ENCODE measurements at regions not wholly inside any gene's neighbourhood (a gene's known extent, or its start where the extent isn't known, plus 50 kb on each side); places are given as distances from the start of the nearest gene placed in this dataset.

DNA sequence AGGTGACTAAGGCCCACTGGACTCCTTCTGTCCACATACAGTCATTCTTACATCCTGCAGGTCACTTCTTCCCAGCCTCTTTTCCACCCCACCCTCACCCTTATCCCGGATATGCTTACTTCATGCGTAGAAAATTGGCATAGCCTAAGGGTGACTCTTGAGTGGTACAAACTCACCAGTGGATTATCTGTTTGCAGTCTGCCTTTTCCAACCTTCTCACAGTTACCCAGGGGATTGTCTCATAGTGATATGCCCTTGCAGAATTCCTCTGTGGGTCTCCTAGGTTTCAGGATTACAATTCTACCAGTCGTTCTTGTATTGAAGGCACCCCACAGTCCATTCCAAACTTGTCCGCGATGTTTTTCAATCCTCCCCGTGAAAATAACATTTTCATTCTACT, 752.9 kb upstream of the HS6ST1 start:
- Histone ChIP-seq H3K27me3 (ENCODE audit: control insufficient read depth, insufficient read depth, low read length) (no peaks in the 10 kb centered on the region), H3K4me3 (ENCODE audit: low read depth, low read length) (no peak overlapping the region), H3K9me3 (ENCODE audit: control insufficient read depth, insufficient read depth, low read length) (no peaks in the 10 kb centered on the region; the same call in 1 of the 2 replicates), H3K27ac (ENCODE audit: low read depth, low read length) (no peak overlapping the region)
- ChIA-PET POLR2A (no interaction called here), CTCF (no interaction called here)
- TF ChIP-seq, protein P1, sequence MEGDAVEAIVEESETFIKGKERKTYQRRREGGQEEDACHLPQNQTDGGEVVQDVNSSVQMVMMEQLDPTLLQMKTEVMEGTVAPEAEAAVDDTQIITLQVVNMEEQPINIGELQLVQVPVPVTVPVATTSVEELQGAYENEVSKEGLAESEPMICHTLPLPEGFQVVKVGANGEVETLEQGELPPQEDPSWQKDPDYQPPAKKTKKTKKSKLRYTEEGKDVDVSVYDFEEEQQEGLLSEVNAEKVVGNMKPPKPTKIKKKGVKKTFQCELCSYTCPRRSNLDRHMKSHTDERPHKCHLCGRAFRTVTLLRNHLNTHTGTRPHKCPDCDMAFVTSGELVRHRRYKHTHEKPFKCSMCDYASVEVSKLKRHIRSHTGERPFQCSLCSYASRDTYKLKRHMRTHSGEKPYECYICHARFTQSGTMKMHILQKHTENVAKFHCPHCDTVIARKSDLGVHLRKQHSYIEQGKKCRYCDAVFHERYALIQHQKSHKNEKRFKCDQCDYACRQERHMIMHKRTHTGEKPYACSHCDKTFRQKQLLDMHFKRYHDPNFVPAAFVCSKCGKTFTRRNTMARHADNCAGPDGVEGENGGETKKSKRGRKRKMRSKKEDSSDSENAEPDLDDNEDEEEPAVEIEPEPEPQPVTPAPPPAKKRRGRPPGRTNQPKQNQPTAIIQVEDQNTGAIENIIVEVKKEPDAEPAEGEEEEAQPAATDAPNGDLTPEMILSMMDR (IDR thresholded peaks at IDR 0.05; ENCODE audit: low read depth, low read length), result no peak
- DNase-seq (ENCODE audit: low read depth, low spot score), result no peak

DNA sequence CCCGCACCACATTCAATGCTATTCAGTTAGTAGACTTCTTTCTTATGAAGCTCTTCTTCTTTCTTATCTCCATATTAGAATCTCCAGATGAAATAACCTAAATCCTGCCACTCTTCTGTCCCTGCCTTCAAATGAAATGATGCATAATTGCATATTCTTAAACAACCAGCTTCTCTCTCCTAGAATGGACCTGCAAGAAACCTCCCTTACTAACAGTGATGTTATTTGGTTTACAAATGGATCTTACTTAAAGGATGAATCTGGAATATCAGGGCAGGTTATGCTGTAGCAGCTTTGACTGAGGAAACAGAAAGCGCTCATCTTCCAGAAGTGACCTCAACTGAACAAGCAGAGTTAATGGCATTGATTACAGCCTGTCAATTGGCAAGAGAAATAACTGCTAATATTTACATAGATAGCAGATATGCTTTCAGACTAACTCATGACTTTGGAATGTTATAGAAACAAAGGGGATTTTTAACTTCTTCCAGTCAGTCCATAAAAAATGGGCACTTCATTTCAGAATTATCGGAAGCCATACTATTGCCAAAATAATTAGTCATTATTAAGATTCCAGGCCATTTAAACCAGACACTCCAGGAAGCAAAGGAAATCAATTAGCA, 755.7 kb upstream of the HS6ST1 start:
- Histone ChIP-seq H3K4me3 (ENCODE audit: low read depth, low read length) (no peak overlapping the region), H3K9me3 (ENCODE audit: control insufficient read depth, insufficient read depth, low read length) (no peaks in the 10 kb centered on the region; the same call in 1 of the 2 replicates), H3K27ac (ENCODE audit: low read depth, low read length) (no peak overlapping the region), H3K27me3 (ENCODE audit: control insufficient read depth, insufficient read depth, low read length) (no peaks in the 10 kb centered on the region)
- TF ChIP-seq, protein P1 (IDR thresholded peaks at IDR 0.05; ENCODE audit: low read depth, low read length), result no peak
- ChIA-PET POLR2A (no interaction called here), CTCF (no interaction called here)
- no peak for DNase-seq (ENCODE audit: low read depth, low spot score)

DNA sequence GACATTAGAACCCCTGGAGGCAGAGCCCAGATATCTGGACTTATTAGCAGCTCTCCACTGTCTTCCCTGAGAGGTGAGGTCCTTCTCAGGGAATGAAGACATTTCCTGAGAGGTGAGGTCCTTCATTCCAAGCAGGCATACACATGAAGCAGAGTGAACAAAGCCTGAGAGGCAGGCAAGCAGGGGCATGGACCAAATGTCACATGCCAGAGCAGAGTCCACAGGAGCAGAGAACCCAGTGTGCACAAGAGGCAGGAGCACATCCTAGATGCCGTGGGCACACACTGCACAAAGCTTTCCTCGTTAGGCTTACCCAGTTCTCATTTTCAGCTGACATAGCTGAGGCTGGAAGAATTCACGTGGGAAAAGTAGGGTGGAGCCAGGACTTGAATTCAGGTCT, 759.9 kb upstream of the HS6ST1 start:
- Histone ChIP-seq H3K27me3 (ENCODE audit: control insufficient read depth, insufficient read depth, low read length) (no peaks in the 10 kb centered on the region), H3K9me3 (ENCODE audit: control insufficient read depth, insufficient read depth, low read length) (no peaks in the 10 kb centered on the region), H3K27ac (ENCODE audit: low read depth, low read length) (no peak overlapping the region), H3K4me3 (ENCODE audit: low read depth, low read length) (no peak overlapping the region)
- ChIA-PET POLR2A (no interaction called here), CTCF (no interaction called here)
- TF ChIP-seq, protein P1 (IDR thresholded peaks at IDR 0.05; ENCODE audit: low read depth, low read length), result no peak
- no peak for DNase-seq (ENCODE audit: low read depth, low spot score)

DNA sequence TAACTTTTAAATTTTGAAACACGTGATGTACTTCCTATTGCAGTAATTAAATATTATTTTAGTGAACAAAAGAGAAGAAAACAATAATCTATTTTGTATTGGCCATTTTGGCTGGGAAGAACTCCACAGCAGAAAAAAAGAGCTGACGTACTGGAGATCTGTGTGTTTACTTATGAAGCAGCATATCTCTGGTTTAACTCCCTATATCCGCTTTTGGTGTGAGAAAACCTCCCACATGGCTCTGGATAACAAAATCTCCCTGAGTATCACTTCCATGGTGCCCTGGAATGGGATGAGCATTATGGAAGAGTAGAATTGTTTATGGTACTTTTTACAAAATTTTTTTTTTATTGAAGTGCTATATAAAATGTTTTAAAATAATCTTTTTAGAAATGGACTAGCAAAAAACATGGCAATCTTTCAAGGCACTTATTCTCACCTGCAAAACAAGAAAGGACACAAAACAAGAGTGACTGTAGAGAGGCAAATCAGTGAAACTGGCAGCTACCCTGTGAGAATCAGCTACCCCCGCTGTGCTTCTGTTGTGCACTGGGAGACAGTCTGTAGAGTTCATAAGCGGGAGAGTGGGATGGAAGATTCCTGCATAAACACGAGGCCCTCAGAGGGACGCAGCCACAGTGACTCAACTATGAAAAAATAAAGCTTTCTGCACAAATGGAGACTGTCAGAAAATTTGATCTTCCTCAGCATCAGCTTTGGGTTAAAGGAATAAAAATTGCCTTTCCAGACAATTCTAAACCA, 762.2 kb upstream of the HS6ST1 start:
- TF ChIP-seq, protein P1 (IDR thresholded peaks at IDR 0.05; ENCODE audit: low read depth, low read length), result no peak
- no peak for DNase-seq (ENCODE audit: low read depth, low spot score)
- POLR2A ChIA-PET, result no interaction called here
- Histone ChIP-seq H3K4me3 (ENCODE audit: low read depth, low read length) (no peak overlapping the region), H3K9me3 (ENCODE audit: control insufficient read depth, insufficient read depth, low read length) (no peaks in the 10 kb centered on the region), H3K27me3 (ENCODE audit: control insufficient read depth, insufficient read depth, low read length) (no peaks in the 10 kb centered on the region), H3K27ac (ENCODE audit: low read depth, low read length) (no peak overlapping the region)
- CTCF ChIA-PET, result no interaction called here

DNA sequence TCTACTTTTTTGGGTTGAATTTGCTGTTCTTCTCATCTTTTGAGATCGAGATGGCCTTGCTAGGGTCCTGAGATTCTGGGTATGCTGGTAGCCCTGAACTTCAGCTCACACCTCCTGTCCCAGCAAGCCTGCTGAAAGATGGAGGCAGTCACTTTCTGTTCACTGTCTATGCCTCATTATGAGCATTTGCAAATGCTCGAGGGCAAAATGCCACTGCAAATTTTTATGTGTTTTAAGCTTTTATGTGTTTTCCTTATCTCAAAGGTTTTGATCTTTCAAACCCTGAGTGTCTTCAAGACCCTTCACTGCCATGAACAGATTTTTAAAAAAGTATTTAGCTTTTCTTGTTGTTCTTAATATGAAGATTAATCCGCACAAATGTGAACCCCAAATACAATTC, 766.7 kb upstream of the HS6ST1 start:
- H3K27ac ChIP-seq (ENCODE audit: low read depth, low read length), result no peak overlapping the region
- no peaks in the 10 kb centered on the region for H3K27me3 ChIP-seq (ENCODE audit: control insufficient read depth, insufficient read depth, low read length)
- H3K9me3 ChIP-seq (ENCODE audit: control insufficient read depth, insufficient read depth, low read length), result no peaks in the 10 kb centered on the region
- DNase-seq (ENCODE audit: low read depth, low spot score), result no peak
- TF ChIP-seq, protein P1 (IDR thresholded peaks at IDR 0.05; ENCODE audit: low read depth, low read length), result no peak
- POLR2A ChIA-PET, result no interaction called here
- CTCF ChIA-PET, result no interaction called here
- H3K4me3 ChIP-seq (ENCODE audit: low read depth, low read length), result no peak overlapping the region

Measured in AG04450 (cell line).